VCaP (cell line): ENCODE measurements at regions not wholly inside any gene's neighbourhood (a gene's known extent, or its start where the extent isn't known, plus 50 kb on each side); places are given as distances from the start of the nearest gene placed in this dataset.

Experiments
- H3K27ac ChIP-seq: fragments of 450-650 bp; 2 replicates; pipeline ENCODE4 v1.5.1; 2017
- TF ChIP-seq, protein P1 (sequence below): fragments of 450-650 bp; conservative IDR thresholded peaks from 2 replicates; pipeline ENCODE4 v1.5.1; 2017; ENCODE audit warnings: mild to moderate bottlenecking, moderate library complexity

- no peak overlapping the region for H3K27ac ChIP-seq
- TF ChIP-seq, protein P1, sequence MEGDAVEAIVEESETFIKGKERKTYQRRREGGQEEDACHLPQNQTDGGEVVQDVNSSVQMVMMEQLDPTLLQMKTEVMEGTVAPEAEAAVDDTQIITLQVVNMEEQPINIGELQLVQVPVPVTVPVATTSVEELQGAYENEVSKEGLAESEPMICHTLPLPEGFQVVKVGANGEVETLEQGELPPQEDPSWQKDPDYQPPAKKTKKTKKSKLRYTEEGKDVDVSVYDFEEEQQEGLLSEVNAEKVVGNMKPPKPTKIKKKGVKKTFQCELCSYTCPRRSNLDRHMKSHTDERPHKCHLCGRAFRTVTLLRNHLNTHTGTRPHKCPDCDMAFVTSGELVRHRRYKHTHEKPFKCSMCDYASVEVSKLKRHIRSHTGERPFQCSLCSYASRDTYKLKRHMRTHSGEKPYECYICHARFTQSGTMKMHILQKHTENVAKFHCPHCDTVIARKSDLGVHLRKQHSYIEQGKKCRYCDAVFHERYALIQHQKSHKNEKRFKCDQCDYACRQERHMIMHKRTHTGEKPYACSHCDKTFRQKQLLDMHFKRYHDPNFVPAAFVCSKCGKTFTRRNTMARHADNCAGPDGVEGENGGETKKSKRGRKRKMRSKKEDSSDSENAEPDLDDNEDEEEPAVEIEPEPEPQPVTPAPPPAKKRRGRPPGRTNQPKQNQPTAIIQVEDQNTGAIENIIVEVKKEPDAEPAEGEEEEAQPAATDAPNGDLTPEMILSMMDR: no peak
Measured at GRCh38 chr9:89822996-89823395, 218.2 kb downstream of the GADD45G start.

GRCh38 chr9:89825669-89826068, 220.9 kb downstream of the GADD45G start:
- TF ChIP-seq, protein P1: no peak
- no peak overlapping the region for H3K27ac ChIP-seq

DNA sequence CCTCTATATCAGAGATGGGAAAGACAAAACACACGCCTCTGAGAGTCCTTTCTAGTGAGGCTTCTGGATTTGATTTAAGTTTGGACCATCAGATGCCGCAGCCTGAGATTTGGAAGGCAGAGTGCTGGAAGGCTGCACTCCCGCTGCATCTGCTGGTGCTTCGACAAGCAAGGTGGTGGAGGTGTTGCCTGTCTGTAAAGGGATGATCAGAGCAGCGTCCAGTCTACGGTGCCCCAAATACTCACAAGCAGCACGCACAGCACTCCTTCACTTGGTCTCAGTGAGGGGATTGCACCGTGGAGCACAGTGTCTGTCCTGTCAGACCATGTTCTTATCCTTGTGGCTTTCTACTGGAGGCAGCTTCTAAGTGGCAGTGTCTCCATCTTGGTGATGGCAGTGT, 221.4 kb downstream of the GADD45G start:
- H3K27ac ChIP-seq: no peak overlapping the region
- TF ChIP-seq, protein P1: no peak

DNA sequence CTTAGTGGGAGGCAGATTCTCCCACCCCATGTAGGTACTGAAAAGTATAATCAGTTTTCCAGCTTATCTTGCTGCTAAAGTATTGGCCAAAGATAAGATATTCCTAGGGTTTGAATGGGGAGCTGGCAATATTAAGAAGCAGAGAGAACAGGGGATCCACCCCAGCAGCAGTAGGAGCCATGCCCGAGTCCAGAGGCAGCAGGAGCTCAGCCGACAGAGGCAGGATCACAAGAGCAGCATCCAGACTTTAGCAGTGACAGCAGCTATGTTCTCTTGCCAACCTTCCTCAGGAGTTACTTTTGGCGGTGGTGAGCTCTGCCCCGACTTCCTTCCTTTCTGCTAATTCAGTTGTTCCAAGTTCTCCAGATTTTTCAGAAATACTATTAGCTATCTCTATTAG, 224.5 kb downstream of the GADD45G start:
- TF ChIP-seq, protein P1: no peak
- no peak overlapping the region for H3K27ac ChIP-seq

- TF ChIP-seq, protein P1: no peak
- H3K27ac ChIP-seq: no peak overlapping the region
Measured at GRCh38 chr9:89835666-89836065, 230.9 kb downstream of the GADD45G start.

GRCh38 chr9:89837162-89837933, 232.5 kb downstream of the GADD45G start:
- TF ChIP-seq, protein P1: no peak
- no peak overlapping the region for H3K27ac ChIP-seq

DNA sequence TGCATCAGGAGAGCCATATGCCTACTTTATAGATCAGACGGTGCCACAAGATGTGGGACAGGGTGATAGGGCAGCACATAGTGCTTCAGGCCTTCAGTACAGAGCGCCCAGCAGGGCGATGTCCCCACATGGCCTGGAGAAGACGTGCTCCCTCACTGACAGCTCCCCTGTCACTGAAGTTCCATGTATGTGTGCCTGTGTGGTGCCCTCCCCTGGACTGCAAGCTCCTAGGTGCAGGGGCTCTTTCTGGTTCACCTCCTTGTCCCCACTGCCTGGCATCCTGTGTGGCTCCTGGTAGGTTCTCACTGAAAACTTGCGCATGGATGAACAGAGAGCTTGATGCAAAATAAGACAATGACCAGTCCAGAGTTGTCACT, 233.1 kb downstream of the GADD45G start:
- TF ChIP-seq, protein P1: no peak
- H3K27ac ChIP-seq: no peak overlapping the region
